GM10248 (cell line): ENCODE measurements at regions not wholly inside any gene's neighbourhood (a gene's known extent, or its start where the extent isn't known, plus 50 kb on each side); places are given as distances from the start of the nearest gene placed in this dataset.

Experiments
- CTCF ChIA-PET: fragments of 300-600 bp; sonication (Branson Sonifier 250); formaldehyde crosslinking; extraction: SDS; loops from one replicate; lab custom pipeline; 2021; ENCODE audit warnings: antibody characterized with exemption; lab: Yijun Ruan, JAX
- POLR2A ChIA-PET: fragments of 350-650 bp; sonication (Branson Sonifier 250); formaldehyde crosslinking; extraction: SDS; loops from one replicate; lab custom pipeline; 2020; ENCODE audit warnings: antibody characterized with exemption; lab: Yijun Ruan, JAX
- DNase-seq: peaks from one replicate; pipeline ENCODE4 v3.0.0; 2012; ENCODE audit errors: extremely low spot score
- TF ChIP-seq, protein P1 (sequence below): IDR thresholded peaks from 2 replicates; pipeline ENCODE4 v1.5.1; 2012; ENCODE audit warnings: mild to moderate bottlenecking, low read depth; ENCODE audit errors: extremely low read depth, missing control alignments, control extremely low read depth

- ChIA-PET CTCF (interaction anchor here (3.5 kb wide), 1 partner anchor 8 kb away, joined by 16 read pairs; no protein-coding TSS in a partner anchor), POLR2A (no interaction called here)
- TF ChIP-seq, protein P1, sequence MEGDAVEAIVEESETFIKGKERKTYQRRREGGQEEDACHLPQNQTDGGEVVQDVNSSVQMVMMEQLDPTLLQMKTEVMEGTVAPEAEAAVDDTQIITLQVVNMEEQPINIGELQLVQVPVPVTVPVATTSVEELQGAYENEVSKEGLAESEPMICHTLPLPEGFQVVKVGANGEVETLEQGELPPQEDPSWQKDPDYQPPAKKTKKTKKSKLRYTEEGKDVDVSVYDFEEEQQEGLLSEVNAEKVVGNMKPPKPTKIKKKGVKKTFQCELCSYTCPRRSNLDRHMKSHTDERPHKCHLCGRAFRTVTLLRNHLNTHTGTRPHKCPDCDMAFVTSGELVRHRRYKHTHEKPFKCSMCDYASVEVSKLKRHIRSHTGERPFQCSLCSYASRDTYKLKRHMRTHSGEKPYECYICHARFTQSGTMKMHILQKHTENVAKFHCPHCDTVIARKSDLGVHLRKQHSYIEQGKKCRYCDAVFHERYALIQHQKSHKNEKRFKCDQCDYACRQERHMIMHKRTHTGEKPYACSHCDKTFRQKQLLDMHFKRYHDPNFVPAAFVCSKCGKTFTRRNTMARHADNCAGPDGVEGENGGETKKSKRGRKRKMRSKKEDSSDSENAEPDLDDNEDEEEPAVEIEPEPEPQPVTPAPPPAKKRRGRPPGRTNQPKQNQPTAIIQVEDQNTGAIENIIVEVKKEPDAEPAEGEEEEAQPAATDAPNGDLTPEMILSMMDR = no peak
- DNase-seq = no peak
These were observed 109.0 kb downstream of the NCOR2 start for GRCh38 chr12:124458220-124458991.

DNA sequence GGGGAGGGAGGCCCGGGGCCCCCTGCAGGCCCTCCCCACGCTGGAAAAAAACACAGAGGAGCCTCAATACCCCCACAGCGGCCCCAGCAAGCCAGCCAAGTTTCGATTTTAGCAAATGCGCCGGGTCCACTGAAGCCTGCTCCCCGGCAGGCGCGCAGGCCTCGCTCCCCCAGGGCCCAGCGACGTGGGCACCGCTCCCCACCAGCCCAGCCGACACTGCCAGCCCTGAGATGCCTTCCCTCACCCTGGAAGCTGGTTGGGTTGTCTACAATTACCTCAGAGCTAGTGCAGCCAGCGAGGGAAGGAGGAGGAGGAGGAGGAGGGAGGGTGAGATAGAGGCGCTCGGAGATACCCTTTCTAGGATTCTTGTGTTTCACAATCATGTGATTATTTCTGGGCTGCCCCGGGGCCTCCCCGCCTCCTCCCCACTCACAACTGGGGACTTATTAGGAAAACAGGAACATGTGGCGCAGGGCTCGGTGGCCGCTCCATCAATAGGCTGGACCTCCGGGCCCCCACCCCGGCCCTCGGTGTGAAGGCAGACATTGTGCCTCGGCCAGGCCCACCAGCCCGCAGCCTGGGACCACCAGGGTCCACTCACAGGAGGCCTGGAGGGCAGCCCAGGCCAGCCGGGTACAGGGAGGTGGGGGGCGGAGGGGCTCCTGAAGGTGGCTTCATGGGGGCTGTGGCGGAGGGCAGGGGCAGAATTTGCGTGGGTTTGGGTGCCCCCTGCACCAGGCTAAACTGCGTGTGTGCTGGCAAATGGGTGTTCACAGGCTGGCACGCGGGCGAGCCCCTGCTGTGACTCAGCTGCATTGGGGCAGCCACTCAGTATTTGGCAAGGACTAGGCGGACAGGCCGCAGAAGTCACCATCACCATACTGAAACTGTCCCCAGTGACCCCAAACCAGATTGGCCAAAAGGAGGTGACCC is 109.9 kb downstream of the NCOR2 start:
- DNase-seq = peak; percentile 78
- CTCF ChIA-PET = interaction anchor here (3.5 kb wide), 1 partner anchor 9 kb away, joined by 16 read pairs; no protein-coding TSS in a partner anchor
- TF ChIP-seq, protein P1 = no peak
- POLR2A ChIA-PET = no interaction called here

DNA sequence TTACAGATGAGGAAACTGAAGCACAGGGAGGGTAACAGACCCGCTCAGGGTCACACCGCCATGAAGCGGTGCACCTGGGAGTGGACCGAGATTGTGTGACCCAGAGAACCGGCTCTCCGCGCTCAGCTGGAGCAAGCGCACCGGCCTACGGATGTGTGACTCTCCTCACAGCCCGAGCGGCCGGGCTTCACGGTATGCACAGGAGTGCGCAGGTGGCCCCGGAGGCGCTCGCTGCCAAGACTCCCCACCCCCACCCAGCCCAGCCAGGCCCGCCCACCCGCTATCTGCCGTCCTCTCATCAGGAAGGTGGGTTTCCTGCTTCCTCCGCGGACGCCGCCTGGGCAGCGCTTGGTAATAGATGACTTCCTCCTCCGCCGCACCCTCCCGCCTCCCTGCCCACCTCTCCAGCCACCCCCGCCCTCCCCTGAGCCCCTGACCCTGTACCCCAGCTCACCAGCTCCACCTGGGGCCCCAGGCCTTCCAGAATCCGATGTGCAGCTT is 110.7 kb downstream of the NCOR2 start:
- peak; percentile 79 for DNase-seq
- TF ChIP-seq, protein P1 = peak; percentile 0
- CTCF ChIA-PET = interaction anchor here (0.7 to 3.5 kb wide), 4 partner anchors 9 to 107 kb away, joined by 3 to 16 read pairs (median 4); no protein-coding TSS in a partner anchor
- POLR2A ChIA-PET = no interaction called here

DNA sequence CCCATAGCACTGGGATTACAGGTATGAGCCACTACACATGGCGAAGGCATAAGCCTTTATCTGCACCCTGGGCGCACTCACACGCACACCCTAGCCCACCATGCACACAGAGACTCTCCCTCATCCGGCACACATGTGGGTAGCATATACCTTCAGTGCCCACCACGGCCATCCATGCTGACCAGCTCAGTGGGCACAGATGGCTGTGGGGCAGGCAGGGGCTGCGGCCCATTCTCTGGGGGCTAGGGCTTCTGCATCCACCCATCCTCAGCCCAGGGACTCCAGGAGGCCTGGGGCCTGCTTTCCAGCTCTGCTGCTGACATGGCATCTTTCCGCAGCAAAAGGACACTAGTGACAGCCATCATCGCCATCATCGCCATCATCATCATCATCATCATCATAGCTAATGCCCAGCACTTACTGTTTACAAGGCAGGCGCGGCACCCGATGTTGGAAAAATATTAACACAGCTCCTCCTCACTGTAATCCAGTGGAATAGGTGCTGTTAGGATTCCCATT is 111.2 kb downstream of the NCOR2 start:
- ChIA-PET POLR2A (no interaction called here), CTCF (interaction anchor here (0.7 to 3.5 kb wide), 5 partner anchors 10 to 108 kb away, joined by 3 to 16 read pairs (median 3); no protein-coding TSS in a partner anchor)
- DNase-seq = no peak
- TF ChIP-seq, protein P1 = no peak

DNA sequence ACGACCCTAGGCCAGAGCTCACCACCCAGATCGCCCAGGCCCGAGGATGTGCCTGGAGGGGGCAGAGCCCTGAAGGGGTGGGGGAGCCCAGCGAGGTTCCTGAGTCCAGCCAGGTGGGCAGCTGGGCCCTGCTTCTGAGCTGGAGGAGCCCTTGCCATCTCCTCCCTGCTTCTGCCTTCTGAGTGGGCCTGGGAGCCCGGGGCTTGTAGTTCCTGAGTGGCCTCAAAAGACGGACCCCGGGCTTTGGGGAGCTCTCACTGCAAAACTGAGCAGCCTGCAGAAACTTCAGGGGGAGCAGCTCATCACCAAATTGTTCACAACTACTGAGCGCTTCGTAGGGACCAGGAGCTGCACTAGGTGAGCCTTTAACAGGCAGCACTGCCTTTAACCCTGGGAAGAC is 112.1 kb downstream of the NCOR2 start:
- POLR2A ChIA-PET = no interaction called here
- DNase-seq = no peak
- CTCF ChIA-PET = interaction anchor here (1.1 to 3.5 kb wide), 5 partner anchors 11 to 316 kb away, joined by 3 to 16 read pairs (median 3); no protein-coding TSS in a partner anchor
- TF ChIP-seq, protein P1 = no peak
